SK-N-MC (cell line): ENCODE measurements at regions not wholly inside any gene's neighbourhood (a gene's known extent, or its start where the extent isn't known, plus 50 kb on each side); places are given as distances from the start of the nearest gene placed in this dataset.

Experiments used
- EZH2 ChIP-seq: fragments of 200-600 bp; sonication (generic); IDR thresholded peaks from one replicate; pipeline ENCODE4 v1.6.1; 2017; ENCODE audit warnings: antibody characterized with exemption
- FOXP2 ChIP-seq: optimal IDR thresholded peaks from 2 replicates; pipeline ENCODE3; 2011; ENCODE audit warnings: mild to moderate bottlenecking, moderate library complexity; ENCODE audit not compliant: insufficient read depth; ENCODE audit errors: extremely low read length, control extremely low read depth
- POLR2AphosphoS5 ChIP-seq: IDR thresholded peaks from 2 replicates; pipeline ENCODE4 v1.6.1; 2012; ENCODE audit warnings: mild to moderate bottlenecking, low read depth, low read length, borderline replicate concordance

DNA sequence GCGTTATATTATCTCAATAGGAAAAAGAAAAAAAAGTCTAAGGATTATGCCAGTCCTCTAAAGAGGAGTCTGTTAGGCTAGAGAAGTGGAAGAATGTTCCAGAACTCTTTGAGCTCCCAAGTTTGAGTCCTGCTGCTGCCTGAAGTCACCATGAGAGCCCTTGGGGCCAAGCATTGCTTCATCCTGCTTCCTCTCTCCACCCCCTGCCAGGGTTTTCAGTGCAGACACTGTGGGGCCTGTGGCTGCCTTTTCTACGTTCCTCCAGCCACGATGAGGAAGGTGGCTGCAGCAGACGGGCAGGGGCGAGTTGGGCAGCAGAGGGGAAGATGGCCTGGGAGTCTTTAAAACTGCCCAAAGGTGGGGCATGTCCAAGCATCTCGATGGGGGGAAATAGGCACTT lies 214.4 kb upstream of the KCNG1 start:
- TF ChIP-seq EZH2: no peak
- no peak for TF ChIP-seq POLR2AphosphoS5
- TF ChIP-seq FOXP2: no peak
